PC-3 (cell line): ENCODE measurements at regions not wholly inside any gene's neighbourhood (a gene's known extent, or its start where the extent isn't known, plus 50 kb on each side); places are given as distances from the start of the nearest gene placed in this dataset.

Experiments
- CTCF ChIP-seq: fragments of 300-600 bp; sonication (generic); conservative IDR thresholded peaks from 2 replicates; pipeline ENCODE4 v1.5.1; 2017; ENCODE audit warnings: antibody characterized with exemption, low read depth, mild to moderate bottlenecking, low read length
- EZH2 ChIP-seq: fragments of 300-600 bp; sonication (generic); IDR thresholded peaks from one replicate; pipeline ENCODE4 v1.6.1; 2017; ENCODE audit warnings: antibody characterized with exemption, mild to moderate bottlenecking, low read length; ENCODE audit not compliant: unreplicated experiment

DNA sequence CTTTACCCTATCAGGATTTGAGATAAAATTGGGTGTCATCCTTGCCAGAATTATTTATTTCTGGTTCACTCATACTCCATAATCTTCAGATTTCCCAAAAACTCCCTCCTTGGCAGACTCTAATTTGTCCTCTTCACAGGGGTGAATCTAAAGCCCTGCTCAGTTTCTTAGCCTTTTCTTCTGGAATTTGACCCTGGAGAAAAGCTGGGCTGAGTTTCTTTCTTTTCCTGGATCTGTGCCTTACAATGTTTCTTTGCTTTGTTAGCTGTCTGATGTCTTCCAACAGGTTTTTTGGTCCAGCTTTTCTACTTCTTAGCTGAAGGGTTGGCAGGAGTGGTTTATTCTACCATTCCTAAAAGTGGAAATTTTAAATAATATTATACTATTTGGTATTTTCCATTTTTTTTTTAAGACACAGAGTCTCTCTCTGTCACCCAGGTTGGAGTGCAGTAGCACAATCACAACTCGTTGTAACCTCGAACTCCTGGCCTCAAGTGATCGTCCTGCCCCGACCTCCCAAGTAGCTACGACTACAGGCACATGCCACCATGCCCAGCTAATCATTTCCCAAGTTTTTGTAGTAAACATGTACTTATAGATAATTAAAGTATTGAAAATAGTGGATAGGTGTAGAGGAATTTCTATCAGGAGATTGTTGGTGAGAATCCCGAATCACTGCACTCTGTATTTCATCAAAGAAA lies 138.4 kb upstream of the TWIST2 start:
- TF ChIP-seq CTCF, result no peak
- TF ChIP-seq EZH2, result no peak
